ENCODE measurements at regions not wholly inside any gene's neighbourhood (a gene's known extent, or its start where the extent isn't known, plus 50 kb on each side); places are given as distances from the start of the nearest gene placed in this dataset.

GRCh38 chr7:156554488-156554887 lies 86.1 kb upstream of the RNF32 start:
- TF ChIP-seq GATA2 (IDR thresholded peaks at IDR 0.05; ENCODE audit: low read depth, low read length) (no peak), GATA3 (IDR thresholded peaks at IDR 0.05; ENCODE audit: low read depth, low read length) (no peak)

All from SH-SY5Y (cell line).